ENCODE measurements at regions not wholly inside any gene's neighbourhood (a gene's known extent, or its start where the extent isn't known, plus 50 kb on each side); places are given as distances from the start of the nearest gene placed in this dataset.

GRCh38 chr6:22800451-22800850, 231.1 kb downstream of the HDGFL1 start:
- H3K36me3 ChIP-seq, result no peaks in the 10 kb centered on the region
- H3K4me3 ChIP-seq, result no peak overlapping the region
- no peak overlapping the region for H3K27ac ChIP-seq
- TF ChIP-seq CTCF (IDR thresholded peaks at IDR 0.05), result no peak
- H3K27me3 ChIP-seq, result no peaks in the 10 kb centered on the region
- DNase-seq (ENCODE audit: low spot score), result no peak
- no peaks in the 10 kb centered on the region for H3K4me1 ChIP-seq
- H3K9me3 ChIP-seq, result peaks cover 0 to under 1% of the 10 kb centered on the region in 2 donors

GRCh38 chr6:22801831-22802230, 232.5 kb downstream of the HDGFL1 start:
- Histone ChIP-seq H3K36me3 (no peaks in the 10 kb centered on the region), H3K27ac (no peak overlapping the region), H3K4me1 (no peaks in the 10 kb centered on the region), H3K4me3 (no peak overlapping the region), H3K27me3 (no peaks in the 10 kb centered on the region), H3K9me3 (no peaks in the 10 kb centered on the region)
- DNase-seq (ENCODE audit: low spot score), result no peak
- no peak for TF ChIP-seq CTCF (IDR thresholded peaks at IDR 0.05)

- Histone ChIP-seq H3K4me1 (no peaks in the 10 kb centered on the region), H3K4me3 (no peak overlapping the region), H3K9me3 (no peaks in the 10 kb centered on the region), H3K27ac (no peak overlapping the region), H3K27me3 (no peaks in the 10 kb centered on the region), H3K36me3 (no peaks in the 10 kb centered on the region)
- DNase-seq (ENCODE audit: low spot score), result no peak
- TF ChIP-seq CTCF (IDR thresholded peaks at IDR 0.05), result no peak
Observed at GRCh38 chr6:22804620-22805261, 235.4 kb downstream of the HDGFL1 start.

- H3K36me3 ChIP-seq, result no peaks in the 10 kb centered on the region
- no peaks in the 10 kb centered on the region for H3K4me1 ChIP-seq
- no peak for TF ChIP-seq CTCF (IDR thresholded peaks at IDR 0.05)
- no peaks in the 10 kb centered on the region for H3K9me3 ChIP-seq
- DNase-seq (ENCODE audit: low spot score), result no peak
- H3K4me3 ChIP-seq, result no peak overlapping the region
- H3K27ac ChIP-seq, result no peak overlapping the region
- no peaks in the 10 kb centered on the region for H3K27me3 ChIP-seq
Observed at GRCh38 chr6:22807261-22807660, 237.9 kb downstream of the HDGFL1 start.

- Histone ChIP-seq H3K9me3 (no peaks in the 10 kb centered on the region), H3K4me1 (no peaks in the 10 kb centered on the region), H3K27me3 (no peaks in the 10 kb centered on the region), H3K4me3 (no peak overlapping the region), H3K36me3 (no peaks in the 10 kb centered on the region), H3K27ac (no peak overlapping the region)
- no peak for DNase-seq (ENCODE audit: low spot score)
- no peak for TF ChIP-seq CTCF (IDR thresholded peaks at IDR 0.05)
Observed at GRCh38 chr6:22807818-22808217, 238.5 kb downstream of the HDGFL1 start.

- Histone ChIP-seq H3K4me1 (no peaks in the 10 kb centered on the region), H3K27me3 (no peaks in the 10 kb centered on the region), H3K36me3 (no peaks in the 10 kb centered on the region), H3K4me3 (no peak overlapping the region), H3K9me3 (no peaks in the 10 kb centered on the region), H3K27ac (no peak overlapping the region)
- no peak for DNase-seq (ENCODE audit: low spot score)
- no peak for TF ChIP-seq CTCF (IDR thresholded peaks at IDR 0.05)
Observed at GRCh38 chr6:22808466-22808865, 239.1 kb downstream of the HDGFL1 start.

Measured in right atrium auricular region (tissue), 2 donors.